OCI-LY7 (cell line): ENCODE measurements at regions not wholly inside any gene's neighbourhood (a gene's known extent, or its start where the extent isn't known, plus 50 kb on each side); places are given as distances from the start of the nearest gene placed in this dataset.

Source experiments
- BruUV-seq: library from RNA; stranded (reverse); fragments of 400-500 nt; replicated peaks from 2 replicates; lab custom pipeline; 2021; lab: Mats Ljungman, UMichigan
- CTCF ChIA-PET: fragments of 300-600 bp; sonication (Branson Sonifier 250); formaldehyde crosslinking; loops from one replicate; lab custom pipeline; 2022; ENCODE audit warnings: antibody characterized with exemption; ENCODE audit not compliant: unreplicated experiment; lab: Charles Lee
- POLR2A ChIA-PET: fragments of 300-600 bp; sonication (Branson Sonifier 250); formaldehyde crosslinking; loops from one replicate; lab custom pipeline; 2022; ENCODE audit warnings: antibody characterized with exemption; lab: Charles Lee
- DNase-seq: peaks from one replicate; pipeline ENCODE4 v3.0.0-alpha.2; 2015; ENCODE audit warnings: low spot score
- H2AFZ ChIP-seq: fragments of 200-600 bp; sonication (generic), shearing (Covaris generic); 2 replicates; pipeline ENCODE4 v1.6.1; 2014; ENCODE audit warnings: mild to moderate bottlenecking, antibody characterized with exemption, low read length, moderate library complexity
- H3K27ac ChIP-seq: fragments of 200-600 bp; sonication (generic); 2 replicates; pipeline ENCODE4 v1.5.1; 2014; ENCODE audit warnings: mixed run types, low read depth, mild to moderate bottlenecking, moderate library complexity, low read length, inconsistent platforms; ENCODE audit not compliant: poor library complexity, severe bottlenecking
- H3K36me3 ChIP-seq: fragments of 200-600 bp; sonication (generic); 2 replicates; pipeline ENCODE4 v1.6.1; 2014; ENCODE audit warnings: mild to moderate bottlenecking, antibody characterized with exemption, low read length, moderate library complexity, mixed read lengths; ENCODE audit not compliant: insufficient read depth
- H3K4me1 ChIP-seq: fragments of 200-600 bp; sonication (generic); 2 replicates; pipeline ENCODE4 v1.5.1; 2014; ENCODE audit warnings: mild to moderate bottlenecking, low read length; ENCODE audit not compliant: insufficient read depth, poor library complexity, severe bottlenecking
- H3K4me2 ChIP-seq: fragments of 200-600 bp; sonication (generic); 2 replicates; pipeline ENCODE4 v1.6.1; 2014; ENCODE audit warnings: mild to moderate bottlenecking, low read length
- H3K4me3 ChIP-seq: fragments of 200-600 bp; sonication (generic); 2 replicates; pipeline ENCODE4 v1.5.1; 2014; ENCODE audit warnings: mild to moderate bottlenecking, low read depth, low read length; ENCODE audit not compliant: poor library complexity, severe bottlenecking
- H3K79me2 ChIP-seq: fragments of 200-600 bp; sonication (generic); 2 replicates; pipeline ENCODE4 v1.6.1; 2016; ENCODE audit warnings: low read depth, mild to moderate bottlenecking, low read length, moderate library complexity, mixed read lengths; ENCODE audit not compliant: insufficient read depth
- H3K9me2 ChIP-seq: fragments of 200-600 bp; sonication (generic); 2 replicates; pipeline ENCODE4 v1.6.1; 2016; ENCODE audit warnings: mild to moderate bottlenecking, low read length, mixed read lengths; ENCODE audit not compliant: insufficient read depth
- H3K9me3 ChIP-seq: fragments of 200-600 bp; sonication (generic); 2 replicates; pipeline ENCODE4 v1.6.1; 2014; ENCODE audit warnings: mild to moderate bottlenecking, mixed run types, low read length, mixed read lengths
- H4K20me1 ChIP-seq: fragments of 200-600 bp; sonication (generic); 2 replicates; pipeline ENCODE4 v1.6.1; 2014; ENCODE audit warnings: mild to moderate bottlenecking, antibody characterized with exemption, low read length, moderate library complexity, mixed read lengths; ENCODE audit not compliant: insufficient read depth
- EZH2phosphoT487 ChIP-seq: fragments of 200-600 bp; sonication (generic); IDR thresholded peaks from 2 replicates; pipeline ENCODE4 v1.6.1; 2018; ENCODE audit warnings: low read depth, borderline replicate concordance, mild to moderate bottlenecking, mixed run types, antibody characterized with exemption, low read length, moderate library complexity, mixed read lengths
- intact Hi-C: fragments of 100-400 bp; cut with micrococcal nuclease; formaldehyde crosslinking; loops from one replicate; pipeline ENCODE4 v1.10.0; 2022; ENCODE audit not compliant: unreplicated experiment
- TF ChIP-seq, protein P1 (sequence below): fragments of 200-600 bp; sonication (generic); conservative IDR thresholded peaks from 2 replicates; pipeline ENCODE4 v1.5.1; 2014; ENCODE audit warnings: mild to moderate bottlenecking, antibody characterized with exemption, low read length, moderate library complexity, mixed read lengths

DNA sequence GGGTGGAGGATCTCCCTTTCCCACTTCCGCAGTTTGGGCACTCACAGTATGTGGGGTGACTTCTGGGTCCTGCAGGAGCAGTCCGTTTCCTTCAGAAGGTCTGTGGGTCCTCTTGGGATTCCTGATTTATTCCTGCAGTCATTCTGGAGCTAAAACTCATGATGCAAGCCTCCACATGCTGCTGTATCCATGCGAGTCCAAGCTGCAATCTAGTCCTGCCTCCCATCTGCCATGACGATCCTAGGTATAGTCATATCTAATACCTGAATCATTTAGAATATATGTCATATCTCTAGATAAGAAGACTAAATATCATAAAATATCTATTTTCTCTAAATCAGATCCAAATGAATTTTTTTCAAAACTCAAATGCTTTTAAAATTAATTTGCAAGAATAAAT, 103.4 kb upstream of the AHI1 start:
- H3K27ac ChIP-seq = no peak overlapping the region
- ChIA-PET CTCF (no interaction called here), POLR2A (no interaction called here)
- intact Hi-C loops = no loop called here
- BruUV-seq = no TSS peak
- no peaks in the 10 kb centered on the region for H3K36me3 ChIP-seq
- no peaks in the 10 kb centered on the region for H3K9me2 ChIP-seq
- no peaks in the 10 kb centered on the region for H3K79me2 ChIP-seq
- no peaks in the 10 kb centered on the region for H3K4me1 ChIP-seq
- H3K9me3 ChIP-seq = no peaks in the 10 kb centered on the region
- no peak overlapping the region for H2AFZ ChIP-seq
- H4K20me1 ChIP-seq = no peaks in the 10 kb centered on the region
- H3K4me2 ChIP-seq = no peak overlapping the region
- TF ChIP-seq, protein P1, sequence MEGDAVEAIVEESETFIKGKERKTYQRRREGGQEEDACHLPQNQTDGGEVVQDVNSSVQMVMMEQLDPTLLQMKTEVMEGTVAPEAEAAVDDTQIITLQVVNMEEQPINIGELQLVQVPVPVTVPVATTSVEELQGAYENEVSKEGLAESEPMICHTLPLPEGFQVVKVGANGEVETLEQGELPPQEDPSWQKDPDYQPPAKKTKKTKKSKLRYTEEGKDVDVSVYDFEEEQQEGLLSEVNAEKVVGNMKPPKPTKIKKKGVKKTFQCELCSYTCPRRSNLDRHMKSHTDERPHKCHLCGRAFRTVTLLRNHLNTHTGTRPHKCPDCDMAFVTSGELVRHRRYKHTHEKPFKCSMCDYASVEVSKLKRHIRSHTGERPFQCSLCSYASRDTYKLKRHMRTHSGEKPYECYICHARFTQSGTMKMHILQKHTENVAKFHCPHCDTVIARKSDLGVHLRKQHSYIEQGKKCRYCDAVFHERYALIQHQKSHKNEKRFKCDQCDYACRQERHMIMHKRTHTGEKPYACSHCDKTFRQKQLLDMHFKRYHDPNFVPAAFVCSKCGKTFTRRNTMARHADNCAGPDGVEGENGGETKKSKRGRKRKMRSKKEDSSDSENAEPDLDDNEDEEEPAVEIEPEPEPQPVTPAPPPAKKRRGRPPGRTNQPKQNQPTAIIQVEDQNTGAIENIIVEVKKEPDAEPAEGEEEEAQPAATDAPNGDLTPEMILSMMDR = no peak
- no peak for TF ChIP-seq EZH2phosphoT487
- H3K4me3 ChIP-seq = no peak overlapping the region
- DNase-seq = no peak

DNA sequence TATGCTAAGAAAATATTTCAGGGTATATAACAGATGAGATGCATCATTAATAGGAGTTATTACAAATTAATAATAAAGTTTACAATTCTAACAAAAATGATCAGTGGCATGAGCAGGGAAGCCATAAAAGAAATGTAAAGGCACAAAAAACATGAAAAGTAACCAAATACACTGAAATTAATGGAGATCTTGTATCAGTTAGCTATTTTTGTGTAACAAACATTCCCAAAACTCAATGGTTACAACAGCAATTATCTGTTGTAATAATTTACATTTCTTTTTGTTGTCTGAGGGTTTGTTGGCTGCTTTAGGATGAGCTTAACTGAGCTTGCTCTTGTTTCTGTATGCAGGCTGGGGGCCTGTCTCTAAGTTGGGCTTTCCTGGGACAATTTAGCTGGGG, 104.3 kb upstream of the AHI1 start:
- no peak for TF ChIP-seq EZH2phosphoT487
- TF ChIP-seq, protein P1 = no peak
- Histone ChIP-seq H4K20me1 (no peaks in the 10 kb centered on the region), H3K9me3 (no peaks in the 10 kb centered on the region), H3K27ac (no peak overlapping the region), H3K4me3 (no peak overlapping the region), H3K4me2 (no peak overlapping the region), H3K9me2 (no peaks in the 10 kb centered on the region), H3K36me3 (no peaks in the 10 kb centered on the region), H3K79me2 (no peaks in the 10 kb centered on the region), H3K4me1 (no peaks in the 10 kb centered on the region), H2AFZ (no peak overlapping the region)
- ChIA-PET POLR2A (no interaction called here), CTCF (no interaction called here)
- BruUV-seq = no TSS peak
- DNase-seq = no peak
- intact Hi-C loops = no loop called here

DNA sequence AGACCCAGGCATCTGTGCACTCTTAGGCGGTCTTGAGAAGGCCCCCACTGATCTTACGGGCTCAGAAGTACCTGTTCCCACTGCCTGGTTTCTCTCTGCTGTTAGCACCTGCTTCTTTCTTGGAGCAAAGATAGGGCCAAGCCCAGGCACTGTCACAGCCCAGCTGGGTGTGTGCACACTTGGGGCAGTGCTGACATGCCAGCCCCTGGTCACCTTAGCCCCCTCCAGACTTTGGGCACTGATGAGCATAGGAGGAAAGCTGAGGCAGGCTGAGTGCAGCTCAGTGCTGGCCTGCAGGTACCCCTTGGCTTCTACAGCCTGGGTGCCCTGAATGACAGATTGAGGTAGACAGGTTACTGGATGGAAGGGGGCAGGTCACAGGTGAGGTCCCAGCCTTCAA, 105.7 kb upstream of the AHI1 start:
- ChIA-PET CTCF (interaction anchor here (0.5 kb wide), 1 partner anchor 258 kb away, joined by 3 read pairs; no protein-coding TSS in a partner anchor), POLR2A (interaction anchor here (0.8 kb wide), 1 partner anchor 231 kb away, joined by 3 read pairs; no protein-coding TSS in a partner anchor)
- H3K36me3 ChIP-seq = no peaks in the 10 kb centered on the region
- H3K4me2 ChIP-seq = no peak overlapping the region
- no peaks in the 10 kb centered on the region for H3K9me3 ChIP-seq
- H4K20me1 ChIP-seq = no peaks in the 10 kb centered on the region
- no peak overlapping the region for H3K4me3 ChIP-seq
- TF ChIP-seq EZH2phosphoT487 = no peak
- TF ChIP-seq, protein P1 = no peak
- intact Hi-C loops = no loop called here
- no peak overlapping the region for H3K27ac ChIP-seq
- no peaks in the 10 kb centered on the region for H3K4me1 ChIP-seq
- H3K79me2 ChIP-seq = no peaks in the 10 kb centered on the region
- no peak for DNase-seq
- H2AFZ ChIP-seq = no peak overlapping the region
- no TSS peak for BruUV-seq
- no peaks in the 10 kb centered on the region for H3K9me2 ChIP-seq
